MG63 (cell line): ENCODE measurements at regions not wholly inside any gene's neighbourhood (a gene's known extent, or its start where the extent isn't known, plus 50 kb on each side); places are given as distances from the start of the nearest gene placed in this dataset.

Source experiments
- DNase-seq: peaks from one replicate; pipeline ENCODE4 v3.0.0-alpha.2; 2020
- H3K27me3 ChIP-seq: fragments of 250-450 bp; sonication (Bioruptor Pico); 2 replicates; pipeline ENCODE4 v1.5.1; 2020; ENCODE audit warnings: mild to moderate bottlenecking, moderate library complexity
- H3K36me3 ChIP-seq: fragments of 250-450 bp; sonication (Bioruptor Pico); 2 replicates; pipeline ENCODE4 v1.5.1; 2020; ENCODE audit warnings: mild to moderate bottlenecking, moderate library complexity
- H3K4me3 ChIP-seq: fragments of 250-450 bp; sonication (Bioruptor Pico); 2 replicates; pipeline ENCODE4 v1.5.1; 2020; ENCODE audit warnings: mild to moderate bottlenecking, moderate library complexity
- H3K9me3 ChIP-seq: fragments of 250-450 bp; sonication (Bioruptor Pico); 2 replicates; pipeline ENCODE4 v1.5.1; 2020; ENCODE audit warnings: mild to moderate bottlenecking, moderate library complexity

GRCh38 chr20:19141998-19142397, 70.4 kb upstream of the SLC24A3 start:
- Histone ChIP-seq H3K4me3 (no peak overlapping the region), H3K9me3 (no peaks in the 10 kb centered on the region), H3K36me3 (no peaks in the 10 kb centered on the region), H3K27me3 (no peaks in the 10 kb centered on the region)
- DNase-seq = no peak

- Histone ChIP-seq H3K27me3 (no peaks in the 10 kb centered on the region), H3K36me3 (no peaks in the 10 kb centered on the region), H3K9me3 (no peaks in the 10 kb centered on the region), H3K4me3 (no peak overlapping the region)
- no peak for DNase-seq
These were observed 68.6 kb upstream of the SLC24A3 start for GRCh38 chr20:19143890-19144289.

- H3K36me3 ChIP-seq = no peaks in the 10 kb centered on the region
- no peaks in the 10 kb centered on the region for H3K9me3 ChIP-seq
- H3K27me3 ChIP-seq = no peaks in the 10 kb centered on the region
- H3K4me3 ChIP-seq = no peak overlapping the region
- DNase-seq = no peak
These were observed 51.1 kb upstream of the SLC24A3 start for GRCh38 chr20:19161336-19161735.
